Mucosa of descending colon (tissue), 3 donors: ENCODE measurements at regions not wholly inside any gene's neighbourhood (a gene's known extent, or its start where the extent isn't known, plus 50 kb on each side); places are given as distances from the start of the nearest gene placed in this dataset.

Experiments used
- ATAC-seq: fragments of 200-7000 bp; cut with Tn5 transposase; one replicate; pipeline ENCODE4 v1.9.1; 2020; ENCODE audit warnings: mild to moderate bottlenecking, moderate library complexity
- DNase-seq, 3 donors: peaks; one replicate each; pipeline ENCODE4 v3.0.0-alpha.2; 2020
- H3K36me3 ChIP-seq: fragments of 200-600 bp; one replicate; pipeline ENCODE4 v1.8.0; 2021; ENCODE audit warnings: low read depth, mild to moderate bottlenecking
- H3K4me1 ChIP-seq: fragments of 200-600 bp; one replicate; pipeline ENCODE4 v1.8.0; 2021; ENCODE audit warnings: low read depth, mild to moderate bottlenecking
- H3K4me3 ChIP-seq: fragments of 200-600 bp; one replicate; pipeline ENCODE4 v1.8.0; 2021; ENCODE audit warnings: mild to moderate bottlenecking
- H3K9me3 ChIP-seq: fragments of 200-600 bp; one replicate; pipeline ENCODE4 v1.8.0; 2021; ENCODE audit warnings: mild to moderate bottlenecking
- intact Hi-C, 2 donors: fragments of 100-400 bp; cut with DNase I in 1 of 2; cut with micrococcal nuclease in 1 of 2; formaldehyde crosslinking; loops; one replicate each; pipeline versions ENCODE4 v1.11.0 to v1.11.1; 2022; cut with DNase I, micrococcal nuclease
- TF ChIP-seq, protein P1 (sequence below): fragments of 200-600 bp; IDR thresholded peaks from one replicate; pipeline ENCODE4 v1.8.0; 2022; ENCODE audit warnings: antibody characterized with exemption, mild to moderate bottlenecking
- donor health status: DM: no; HTN: no; CAD: no; lungs with moderate emphysema.
- donor health status: DM: no; HTN: no; CAD: no.
- donor health status: DM: no; HTN: yes; CAD: no.

DNA sequence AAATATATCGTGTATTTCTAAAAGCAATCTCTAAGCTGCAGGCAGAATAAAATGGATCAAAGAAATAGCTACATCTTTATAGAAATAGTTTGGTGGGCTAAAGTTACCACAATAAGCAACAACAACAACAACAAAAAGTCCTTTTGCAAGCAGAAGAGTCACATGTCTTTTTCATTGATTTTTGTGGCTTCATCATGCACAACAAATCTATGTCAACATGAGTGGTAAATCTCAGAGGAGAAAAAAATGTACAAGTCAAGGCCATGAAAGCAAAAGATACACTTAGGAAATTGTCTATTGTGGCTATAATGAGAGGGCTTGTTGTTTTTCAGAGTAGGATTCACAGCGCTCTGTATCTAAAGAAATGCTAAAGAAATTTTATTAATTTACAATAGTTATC is 269.7 kb downstream of the GRB14 start:
- H3K36me3 ChIP-seq, result no peaks in the 10 kb centered on the region
- intact Hi-C loops, result no loop called here
- no peak overlapping the region for H3K4me3 ChIP-seq
- TF ChIP-seq, protein P1, sequence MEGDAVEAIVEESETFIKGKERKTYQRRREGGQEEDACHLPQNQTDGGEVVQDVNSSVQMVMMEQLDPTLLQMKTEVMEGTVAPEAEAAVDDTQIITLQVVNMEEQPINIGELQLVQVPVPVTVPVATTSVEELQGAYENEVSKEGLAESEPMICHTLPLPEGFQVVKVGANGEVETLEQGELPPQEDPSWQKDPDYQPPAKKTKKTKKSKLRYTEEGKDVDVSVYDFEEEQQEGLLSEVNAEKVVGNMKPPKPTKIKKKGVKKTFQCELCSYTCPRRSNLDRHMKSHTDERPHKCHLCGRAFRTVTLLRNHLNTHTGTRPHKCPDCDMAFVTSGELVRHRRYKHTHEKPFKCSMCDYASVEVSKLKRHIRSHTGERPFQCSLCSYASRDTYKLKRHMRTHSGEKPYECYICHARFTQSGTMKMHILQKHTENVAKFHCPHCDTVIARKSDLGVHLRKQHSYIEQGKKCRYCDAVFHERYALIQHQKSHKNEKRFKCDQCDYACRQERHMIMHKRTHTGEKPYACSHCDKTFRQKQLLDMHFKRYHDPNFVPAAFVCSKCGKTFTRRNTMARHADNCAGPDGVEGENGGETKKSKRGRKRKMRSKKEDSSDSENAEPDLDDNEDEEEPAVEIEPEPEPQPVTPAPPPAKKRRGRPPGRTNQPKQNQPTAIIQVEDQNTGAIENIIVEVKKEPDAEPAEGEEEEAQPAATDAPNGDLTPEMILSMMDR, result no peak
- no peak for ATAC-seq
- DNase-seq, result no peak
- no peaks in the 10 kb centered on the region for H3K9me3 ChIP-seq
- H3K4me1 ChIP-seq, result no peaks in the 10 kb centered on the region

DNA sequence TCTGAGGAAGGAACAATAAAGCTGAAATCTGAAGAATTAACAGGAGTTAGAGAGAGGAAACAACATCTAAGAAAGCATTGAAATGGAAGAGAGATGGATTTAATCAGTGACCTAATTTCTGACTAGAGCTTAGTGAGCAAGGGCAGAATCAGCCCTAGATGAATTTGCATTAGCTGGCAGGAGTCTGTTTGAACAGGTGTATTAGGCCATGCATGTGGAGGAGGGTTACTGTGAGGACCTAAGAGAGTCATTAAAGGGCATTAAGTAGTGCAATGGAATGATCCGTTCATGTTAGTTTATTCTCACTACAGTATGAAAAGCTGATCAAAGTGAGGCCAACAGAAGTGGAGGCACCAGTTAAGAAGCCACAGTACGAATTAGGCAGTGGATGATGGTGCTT is 285.3 kb downstream of the GRB14 start:
- ATAC-seq, result no peak
- DNase-seq, result no peak
- Histone ChIP-seq H3K4me3 (no peak overlapping the region), H3K4me1 (no peaks in the 10 kb centered on the region), H3K36me3 (no peaks in the 10 kb centered on the region), H3K9me3 (no peaks in the 10 kb centered on the region)
- TF ChIP-seq, protein P1, result no peak
- intact Hi-C loops, result no loop called here

DNA sequence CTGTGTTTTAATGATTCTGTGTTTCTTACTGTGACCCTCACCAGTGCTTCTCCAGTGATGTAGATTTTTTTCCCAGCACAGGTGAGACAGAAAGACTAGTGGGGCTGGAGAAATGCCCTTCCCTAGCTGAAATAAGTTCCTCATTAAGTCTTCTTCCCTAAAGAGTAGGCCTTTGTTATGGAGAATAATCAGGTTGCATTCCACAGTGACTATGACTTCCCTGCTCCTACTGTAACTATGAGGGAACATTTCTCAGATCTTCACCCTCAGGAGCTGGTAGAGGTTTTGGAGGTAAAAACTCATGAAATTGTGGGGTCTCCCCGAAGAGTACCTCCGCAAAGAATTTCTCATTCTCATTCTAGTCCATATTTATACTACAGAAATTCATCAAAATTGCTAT is 286.2 kb downstream of the GRB14 start:
- intact Hi-C loops, result no loop called here
- no peaks in the 10 kb centered on the region for H3K36me3 ChIP-seq
- TF ChIP-seq, protein P1, result no peak

DNA sequence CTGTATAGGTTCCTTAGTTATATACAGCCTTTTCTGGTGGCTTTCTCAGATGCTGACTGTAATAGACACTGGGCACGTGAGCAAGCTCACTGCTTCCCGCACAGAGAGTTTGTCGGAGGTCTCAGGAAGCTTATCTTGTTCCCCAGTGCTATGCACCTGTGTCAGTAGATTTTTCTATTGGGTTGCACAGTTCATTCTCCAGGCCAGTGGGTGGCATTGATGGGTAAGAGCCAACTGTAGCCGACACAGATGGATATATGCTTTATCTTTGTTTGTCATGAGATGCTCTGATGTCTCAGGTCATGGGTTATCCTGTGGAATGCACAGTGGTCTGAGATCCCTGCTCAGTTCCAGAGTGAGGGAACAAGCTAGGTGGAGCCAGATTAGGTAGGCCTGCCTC is 293.0 kb downstream of the GRB14 start:
- DNase-seq (no peak), ATAC-seq (no peak)
- Histone ChIP-seq H3K4me1 (no peaks in the 10 kb centered on the region), H3K9me3 (peaks cover 6% of the 10 kb centered on the region), H3K4me3 (no peak overlapping the region), H3K36me3 (no peaks in the 10 kb centered on the region)
- intact Hi-C loops, result no loop called here
- TF ChIP-seq, protein P1, result no peak

More for the DNA sequence above, 286.2 kb downstream of the GRB14 start:
- no peak for DNase-seq
- no peaks in the 10 kb centered on the region for H3K9me3 ChIP-seq
- ATAC-seq, result no peak
- H3K4me1 ChIP-seq, result no peaks in the 10 kb centered on the region
- no peak overlapping the region for H3K4me3 ChIP-seq

DNA sequence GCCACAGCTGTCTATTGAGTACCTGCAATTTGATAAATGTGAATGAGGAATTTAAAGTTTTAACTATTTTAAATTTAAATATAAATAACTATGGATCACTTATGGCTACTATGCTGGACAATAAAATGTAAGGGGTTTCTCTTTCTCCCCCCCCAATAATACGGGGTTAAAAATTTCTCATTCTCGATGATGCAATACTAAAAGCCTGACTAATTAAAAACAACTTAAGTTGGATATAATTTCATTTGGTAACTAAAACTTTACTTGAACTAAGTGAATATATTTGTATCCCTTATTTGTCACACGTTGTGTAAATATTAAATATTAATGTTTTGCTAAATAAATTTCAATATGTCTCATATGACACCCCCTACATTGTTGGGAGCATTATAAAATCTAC is 297.3 kb downstream of the GRB14 start:
- no peak overlapping the region for H3K4me3 ChIP-seq
- no peaks in the 10 kb centered on the region for H3K4me1 ChIP-seq
- DNase-seq (no peak), ATAC-seq (no peak)
- intact Hi-C loops, result no loop called here
- TF ChIP-seq, protein P1, result no peak
- no peaks in the 10 kb centered on the region for H3K36me3 ChIP-seq
- peaks cover 6% of the 10 kb centered on the region for H3K9me3 ChIP-seq

DNA sequence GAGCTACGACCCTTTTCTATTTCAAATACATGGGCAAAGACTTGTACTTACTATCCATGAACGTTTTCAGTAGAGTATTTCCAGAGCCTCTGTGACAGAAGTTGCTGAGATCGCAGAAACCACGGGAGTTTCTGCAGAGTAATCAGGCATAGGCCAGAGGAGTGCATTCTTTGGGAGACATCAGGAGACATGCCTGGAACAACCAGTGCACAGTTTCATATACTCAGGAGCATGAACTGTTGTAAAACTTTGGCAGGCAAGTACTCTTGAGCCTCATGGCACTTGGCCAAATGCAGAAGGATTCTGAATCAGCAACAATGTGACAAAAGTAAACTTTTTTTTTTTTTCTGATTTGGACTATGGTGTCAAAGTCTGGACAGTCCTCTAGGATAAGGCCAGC is 307.1 kb downstream of the GRB14 start:
- TF ChIP-seq, protein P1, result no peak
- peaks cover 4% of the 10 kb centered on the region for H3K4me1 ChIP-seq
- ATAC-seq (no peak), DNase-seq (peak in 1 of 3 donors; percentile 17)
- H3K9me3 ChIP-seq, result no peaks in the 10 kb centered on the region
- H3K4me3 ChIP-seq, result no peak overlapping the region
- intact Hi-C loops, result no loop called here
- H3K36me3 ChIP-seq, result no peaks in the 10 kb centered on the region
